ENCODE measurements at regions not wholly inside any gene's neighbourhood (a gene's known extent, or its start where the extent isn't known, plus 50 kb on each side); places are given as distances from the start of the nearest gene placed in this dataset.

DNA sequence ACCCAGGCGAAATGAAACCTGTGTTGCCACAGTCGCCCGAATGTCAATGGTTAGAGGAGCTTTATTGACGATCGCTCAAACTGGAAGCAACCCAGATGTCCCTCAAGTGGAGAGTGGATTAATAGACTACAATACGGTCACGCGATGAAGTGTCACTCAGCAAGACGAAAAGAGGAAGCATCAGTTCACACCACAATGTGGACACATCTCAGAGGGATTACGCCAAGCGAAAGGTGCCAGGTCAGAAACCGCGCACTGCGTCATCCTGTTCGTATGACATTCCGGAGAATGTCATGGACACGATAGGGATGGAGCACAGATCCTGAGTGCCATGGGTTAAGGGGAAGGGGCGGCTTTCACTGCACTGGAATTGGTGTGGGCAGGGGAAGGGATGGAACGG is 111.7 kb downstream of the HMX1 start:
- Histone ChIP-seq H3K27me3 (ENCODE audit: control insufficient read depth, extremely low read depth, insufficient read depth, low read length) (no peaks in the 10 kb centered on the region), H3K4me1 (ENCODE audit: control insufficient read depth, extremely low read depth, insufficient read depth, low read length) (no peaks in the 10 kb centered on the region), H3K27ac (ENCODE audit: control insufficient read depth, insufficient read depth, low read length) (no peak overlapping the region), H3K36me3 (ENCODE audit: control insufficient read depth in 2 of 2, extremely low read depth in 1 of 2, insufficient read depth in 2 of 2, low read length in 2 of 2) (no peaks in the 10 kb centered on the region), H3K9me1 (ENCODE audit: control insufficient read depth, extremely low read depth, insufficient read depth, low read length) (no peaks in the 10 kb centered on the region), H4K20me1 (ENCODE audit: control insufficient read depth, extremely low read depth, insufficient read depth, low read length) (no peaks in the 10 kb centered on the region), H3K79me2 (ENCODE audit: control insufficient read depth, insufficient read depth, low read length) (no peaks in the 10 kb centered on the region), H3K4me2 (ENCODE audit: control insufficient read depth, extremely low read depth, insufficient read depth, low read depth, low read length) (no peak overlapping the region), H3K4me3 (ENCODE audit: control insufficient read depth in 2 of 3, extremely low read depth in 1 of 3, insufficient read depth in 2 of 3, low read depth in 1 of 3, low read length in 3 of 3) (no peak overlapping the region), H3K9me3 (ENCODE audit: control insufficient read depth, low read depth, low read length) (no peaks in the 10 kb centered on the region), H2AFZ (ENCODE audit: control insufficient read depth, low read length) (no peak overlapping the region), H3K9ac (ENCODE audit: control insufficient read depth, extremely low read depth, insufficient read depth, low read length) (no peak overlapping the region)
- DNase-seq (ENCODE audit: low read depth, low spot score) (no peak), FAIRE-seq (no peak)
- no peak for TF ChIP-seq CTCF (optimal IDR thresholded peaks at IDR 0.05 in 1 of 3, IDR thresholded peaks at IDR 0.05 in 1 of 3, conservative IDR thresholded peaks at IDR 0.05 in 1 of 3; ENCODE audit: extremely low read depth in 1 of 3, insufficient read depth in 2 of 3, low read length in 3 of 3)
- TF ChIP-seq EZH2 (IDR thresholded peaks at IDR 0.05; ENCODE audit: low read length): no peak
- dilution Hi-C loops (cut with MboI; ENCODE audit: extremely low pct_ligation_motif_present, low sequenced_read_pairs): no loop called here

DNA sequence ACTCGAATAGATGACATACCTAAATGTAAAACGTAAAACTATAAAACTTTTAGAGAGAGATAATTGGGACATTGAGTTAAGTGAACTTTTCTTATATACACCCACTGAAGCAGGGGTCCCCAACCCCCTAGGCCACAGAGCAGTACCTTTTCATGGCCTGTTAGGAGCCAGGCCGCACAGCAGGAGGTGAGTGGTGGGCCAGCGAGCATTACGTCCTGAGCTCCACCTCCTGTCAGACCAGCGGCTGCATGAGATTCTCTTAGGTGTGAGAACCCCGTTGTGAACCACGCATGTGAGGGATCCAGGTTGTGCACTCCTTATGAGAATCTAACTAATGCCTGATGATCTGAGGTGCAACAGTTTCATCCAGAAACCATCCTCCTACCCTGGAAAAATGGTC is 114.8 kb downstream of the HMX1 start:
- dilution Hi-C loops (cut with MboI; ENCODE audit: extremely low pct_ligation_motif_present, low sequenced_read_pairs): no loop called here
- H3K27ac ChIP-seq (ENCODE audit: control insufficient read depth, insufficient read depth, low read length): no peak overlapping the region
- FAIRE-seq: no peak
- H3K4me3 ChIP-seq (ENCODE audit: control insufficient read depth in 2 of 3, extremely low read depth in 1 of 3, insufficient read depth in 2 of 3, low read depth in 1 of 3, low read length in 3 of 3): no peak overlapping the region
- H4K20me1 ChIP-seq (ENCODE audit: control insufficient read depth, extremely low read depth, insufficient read depth, low read length): no peaks in the 10 kb centered on the region
- H3K9me3 ChIP-seq (ENCODE audit: control insufficient read depth, low read depth, low read length): no peaks in the 10 kb centered on the region
- H3K9me1 ChIP-seq (ENCODE audit: control insufficient read depth, extremely low read depth, insufficient read depth, low read length): no peaks in the 10 kb centered on the region
- H3K79me2 ChIP-seq (ENCODE audit: control insufficient read depth, insufficient read depth, low read length): no peaks in the 10 kb centered on the region
- H3K4me1 ChIP-seq (ENCODE audit: control insufficient read depth, extremely low read depth, insufficient read depth, low read length): no peaks in the 10 kb centered on the region
- H3K9ac ChIP-seq (ENCODE audit: control insufficient read depth, extremely low read depth, insufficient read depth, low read length): no peak overlapping the region
- H3K4me2 ChIP-seq (ENCODE audit: control insufficient read depth, extremely low read depth, insufficient read depth, low read depth, low read length): no peak overlapping the region
- no peaks in the 10 kb centered on the region for H3K27me3 ChIP-seq (ENCODE audit: control insufficient read depth, extremely low read depth, insufficient read depth, low read length)
- no peak overlapping the region for H2AFZ ChIP-seq (ENCODE audit: control insufficient read depth, low read length)
- H3K36me3 ChIP-seq (ENCODE audit: control insufficient read depth in 2 of 2, extremely low read depth in 1 of 2, insufficient read depth in 2 of 2, low read length in 2 of 2): no peaks in the 10 kb centered on the region
- TF ChIP-seq CTCF (optimal IDR thresholded peaks at IDR 0.05 in 1 of 3, IDR thresholded peaks at IDR 0.05 in 1 of 3, conservative IDR thresholded peaks at IDR 0.05 in 1 of 3; ENCODE audit: extremely low read depth in 1 of 3, insufficient read depth in 2 of 3, low read length in 3 of 3): no peak
- no peak for TF ChIP-seq EZH2 (IDR thresholded peaks at IDR 0.05; ENCODE audit: low read length)
- no peak for DNase-seq (ENCODE audit: low read depth, low spot score)
